ENCODE measurements at regions not wholly inside any gene's neighbourhood (a gene's known extent, or its start where the extent isn't known, plus 50 kb on each side); places are given as distances from the start of the nearest gene placed in this dataset.
"Not testable (repeated sequence)": the region's sequence is repeated elsewhere in the genome, so short reads cannot be mapped to it uniquely, and the experiment has no call there.

DNA sequence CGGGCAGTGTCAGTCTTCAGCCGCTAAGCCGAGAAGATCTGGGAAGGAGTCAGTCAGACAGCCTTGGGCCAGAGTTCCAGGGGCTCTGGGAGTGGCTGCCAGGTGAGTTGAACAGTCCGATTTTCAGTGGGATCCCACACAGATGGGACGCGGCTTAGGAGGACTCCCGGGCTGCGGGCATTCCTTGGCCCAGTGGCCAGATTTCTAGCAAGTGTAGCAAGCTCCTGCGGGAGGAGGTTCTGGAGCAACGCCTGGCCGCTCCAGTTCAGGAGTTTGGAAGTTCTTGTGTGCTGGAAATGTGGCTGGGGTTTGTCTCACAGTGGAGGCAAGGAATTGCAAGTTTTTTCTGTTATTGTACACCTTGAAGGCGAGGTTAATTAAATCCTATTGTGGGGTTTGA, 414.0 kb upstream of the EPHA7 start:
- H3K27me3 ChIP-seq (ENCODE audit: control insufficient read depth, insufficient read depth, low read length); POLR2A ChIA-PET; ATAC-seq; H3K4me3 ChIP-seq (ENCODE audit: low read depth in 2 of 2, low read length in 2 of 2); H3K36me3 ChIP-seq (ENCODE audit: control insufficient read depth, insufficient read depth, low read length); in situ Hi-C loops (cut with HindIII; ENCODE audit: low pct_unique_long_range_greater_than_20kb, low sequenced_read_pairs); DNase-seq (ENCODE audit: low read depth, low spot score); H3K9me3 ChIP-seq (ENCODE audit: control insufficient read depth, insufficient read depth, low read depth, low read length); BruUV-seq (replicated peaks); CTCF ChIA-PET; H3K27ac ChIP-seq (ENCODE audit: low read length); H3K4me1 ChIP-seq (ENCODE audit: control insufficient read depth, insufficient read depth, low read length); intact Hi-C loops (cut with micrococcal nuclease; ENCODE audit: unreplicated experiment): not testable (repeated sequence)

GRCh38 chr6:93829757-93830156, 410.4 kb upstream of the EPHA7 start:
- BruUV-seq (replicated peaks); H3K36me3 ChIP-seq (ENCODE audit: control insufficient read depth, insufficient read depth, low read length); ATAC-seq; DNase-seq (ENCODE audit: low read depth, low spot score); in situ Hi-C loops (cut with HindIII; ENCODE audit: low pct_unique_long_range_greater_than_20kb, low sequenced_read_pairs); H3K9me3 ChIP-seq (ENCODE audit: control insufficient read depth, insufficient read depth, low read depth, low read length); H3K4me1 ChIP-seq (ENCODE audit: control insufficient read depth, insufficient read depth, low read length); H3K4me3 ChIP-seq (ENCODE audit: low read depth in 2 of 2, low read length in 2 of 2); H3K27ac ChIP-seq (ENCODE audit: low read length); intact Hi-C loops (cut with micrococcal nuclease; ENCODE audit: unreplicated experiment); POLR2A ChIA-PET; CTCF ChIA-PET; H3K27me3 ChIP-seq (ENCODE audit: control insufficient read depth, insufficient read depth, low read length): not testable (repeated sequence)

DNA sequence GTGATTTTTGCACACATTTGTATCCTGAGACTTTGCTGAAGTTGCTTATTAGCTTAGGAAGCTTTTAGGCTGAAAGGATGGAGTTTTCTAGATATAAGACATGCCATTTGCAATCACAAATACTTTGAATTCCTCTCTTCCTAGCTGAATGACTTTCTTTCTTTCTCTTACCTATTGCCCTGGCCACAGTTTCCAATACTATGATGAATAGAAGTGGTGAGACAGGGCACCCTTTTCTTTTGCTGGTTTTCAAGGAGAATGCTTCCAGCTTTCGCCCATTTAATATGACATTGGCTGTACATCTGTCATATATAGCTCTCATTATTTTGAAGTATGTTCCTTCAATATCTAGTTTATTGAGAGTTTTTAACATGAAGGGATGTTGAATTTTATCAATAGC, 409.6 kb upstream of the EPHA7 start:
- POLR2A ChIA-PET: no interaction called here
- no peak overlapping the region for H3K27ac ChIP-seq (ENCODE audit: low read length)
- no peaks in the 10 kb centered on the region for H3K4me1 ChIP-seq (ENCODE audit: control insufficient read depth, insufficient read depth, low read length)
- ATAC-seq: no peak
- no peak for TF ChIP-seq SIN3A (IDR thresholded peaks at IDR 0.05; ENCODE audit: borderline replicate concordance, insufficient read depth, low read depth, low read length)
- TF ChIP-seq TCF7L2 (IDR thresholded peaks at IDR 0.05; ENCODE audit: low read depth, low read length): no peak
- TF ChIP-seq, protein P1, sequence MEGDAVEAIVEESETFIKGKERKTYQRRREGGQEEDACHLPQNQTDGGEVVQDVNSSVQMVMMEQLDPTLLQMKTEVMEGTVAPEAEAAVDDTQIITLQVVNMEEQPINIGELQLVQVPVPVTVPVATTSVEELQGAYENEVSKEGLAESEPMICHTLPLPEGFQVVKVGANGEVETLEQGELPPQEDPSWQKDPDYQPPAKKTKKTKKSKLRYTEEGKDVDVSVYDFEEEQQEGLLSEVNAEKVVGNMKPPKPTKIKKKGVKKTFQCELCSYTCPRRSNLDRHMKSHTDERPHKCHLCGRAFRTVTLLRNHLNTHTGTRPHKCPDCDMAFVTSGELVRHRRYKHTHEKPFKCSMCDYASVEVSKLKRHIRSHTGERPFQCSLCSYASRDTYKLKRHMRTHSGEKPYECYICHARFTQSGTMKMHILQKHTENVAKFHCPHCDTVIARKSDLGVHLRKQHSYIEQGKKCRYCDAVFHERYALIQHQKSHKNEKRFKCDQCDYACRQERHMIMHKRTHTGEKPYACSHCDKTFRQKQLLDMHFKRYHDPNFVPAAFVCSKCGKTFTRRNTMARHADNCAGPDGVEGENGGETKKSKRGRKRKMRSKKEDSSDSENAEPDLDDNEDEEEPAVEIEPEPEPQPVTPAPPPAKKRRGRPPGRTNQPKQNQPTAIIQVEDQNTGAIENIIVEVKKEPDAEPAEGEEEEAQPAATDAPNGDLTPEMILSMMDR (IDR thresholded peaks at IDR 0.05): no peak
- TF ChIP-seq, protein P2, sequence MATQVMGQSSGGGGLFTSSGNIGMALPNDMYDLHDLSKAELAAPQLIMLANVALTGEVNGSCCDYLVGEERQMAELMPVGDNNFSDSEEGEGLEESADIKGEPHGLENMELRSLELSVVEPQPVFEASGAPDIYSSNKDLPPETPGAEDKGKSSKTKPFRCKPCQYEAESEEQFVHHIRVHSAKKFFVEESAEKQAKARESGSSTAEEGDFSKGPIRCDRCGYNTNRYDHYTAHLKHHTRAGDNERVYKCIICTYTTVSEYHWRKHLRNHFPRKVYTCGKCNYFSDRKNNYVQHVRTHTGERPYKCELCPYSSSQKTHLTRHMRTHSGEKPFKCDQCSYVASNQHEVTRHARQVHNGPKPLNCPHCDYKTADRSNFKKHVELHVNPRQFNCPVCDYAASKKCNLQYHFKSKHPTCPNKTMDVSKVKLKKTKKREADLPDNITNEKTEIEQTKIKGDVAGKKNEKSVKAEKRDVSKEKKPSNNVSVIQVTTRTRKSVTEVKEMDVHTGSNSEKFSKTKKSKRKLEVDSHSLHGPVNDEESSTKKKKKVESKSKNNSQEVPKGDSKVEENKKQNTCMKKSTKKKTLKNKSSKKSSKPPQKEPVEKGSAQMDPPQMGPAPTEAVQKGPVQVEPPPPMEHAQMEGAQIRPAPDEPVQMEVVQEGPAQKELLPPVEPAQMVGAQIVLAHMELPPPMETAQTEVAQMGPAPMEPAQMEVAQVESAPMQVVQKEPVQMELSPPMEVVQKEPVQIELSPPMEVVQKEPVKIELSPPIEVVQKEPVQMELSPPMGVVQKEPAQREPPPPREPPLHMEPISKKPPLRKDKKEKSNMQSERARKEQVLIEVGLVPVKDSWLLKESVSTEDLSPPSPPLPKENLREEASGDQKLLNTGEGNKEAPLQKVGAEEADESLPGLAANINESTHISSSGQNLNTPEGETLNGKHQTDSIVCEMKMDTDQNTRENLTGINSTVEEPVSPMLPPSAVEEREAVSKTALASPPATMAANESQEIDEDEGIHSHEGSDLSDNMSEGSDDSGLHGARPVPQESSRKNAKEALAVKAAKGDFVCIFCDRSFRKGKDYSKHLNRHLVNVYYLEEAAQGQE (IDR thresholded peaks at IDR 0.05; ENCODE audit: insufficient read depth in 1 of 2, low read depth in 2 of 2, low read length in 1 of 2): no peak
- TF ChIP-seq POLR2AphosphoS5 (IDR thresholded peaks at IDR 0.05; ENCODE audit: low read depth, low read length): no peak
- H3K9me3 ChIP-seq (ENCODE audit: control insufficient read depth, insufficient read depth, low read depth, low read length): no peaks in the 10 kb centered on the region; the same call in 1 of the 2 replicates
- no peaks in the 10 kb centered on the region for H3K27me3 ChIP-seq (ENCODE audit: control insufficient read depth, insufficient read depth, low read length)
- intact Hi-C loops (cut with micrococcal nuclease; ENCODE audit: unreplicated experiment): no loop called here
- BruUV-seq (replicated peaks): no TSS peak
- CTCF ChIA-PET: no interaction called here
- in situ Hi-C loops (cut with HindIII; ENCODE audit: low pct_unique_long_range_greater_than_20kb, low sequenced_read_pairs): no loop called here
- no peaks in the 10 kb centered on the region for H3K36me3 ChIP-seq (ENCODE audit: control insufficient read depth, insufficient read depth, low read length)
- no peak for DNase-seq (ENCODE audit: low read depth, low spot score)
- no peak overlapping the region for H3K4me3 ChIP-seq (ENCODE audit: low read depth in 2 of 2, low read length in 2 of 2)
